ENCODE measurements at regions not wholly inside any gene's neighbourhood (a gene's known extent, or its start where the extent isn't known, plus 50 kb on each side); places are given as distances from the start of the nearest gene placed in this dataset.

- DNase-seq, result no peak
Measured at GRCh38 chr2:147501968-147502367, 342.9 kb upstream of the ACVR2A start.

GRCh38 chr2:147500819-147501395, 343.9 kb upstream of the ACVR2A start:
- no peak for DNase-seq

- DNase-seq, result no peak
Measured at GRCh38 chr2:147500229-147500628, 344.6 kb upstream of the ACVR2A start.

- no peak for DNase-seq
Measured at GRCh38 chr2:147499785-147500184, 345.0 kb upstream of the ACVR2A start.

GRCh38 chr2:147495734-147496133, 349.1 kb upstream of the ACVR2A start:
- no peak for DNase-seq

GRCh38 chr2:147492471-147492870, 352.4 kb upstream of the ACVR2A start:
- no peak for DNase-seq

GRCh38 chr2:147491506-147491905, 353.3 kb upstream of the ACVR2A start:
- no peak for DNase-seq

GRCh38 chr2:147490401-147491261, 354.2 kb upstream of the ACVR2A start:
- no peak for DNase-seq

GRCh38 chr2:147488472-147488871, 356.4 kb upstream of the ACVR2A start:
- no peak for DNase-seq

GRCh38 chr2:147487978-147488289, 356.9 kb upstream of the ACVR2A start:
- DNase-seq, result no peak

GRCh38 chr2:147487286-147487977, 357.4 kb upstream of the ACVR2A start:
- DNase-seq, result no peak

GRCh38 chr2:147485210-147485851, 359.5 kb upstream of the ACVR2A start:
- DNase-seq, result no peak

- DNase-seq, result no peak
Measured at GRCh38 chr2:147483911-147484310, 360.9 kb upstream of the ACVR2A start.

- DNase-seq, result no peak
Measured at GRCh38 chr2:147482916-147483669, 361.7 kb upstream of the ACVR2A start.

- no peak for DNase-seq
Measured at GRCh38 chr2:147482111-147482895, 362.5 kb upstream of the ACVR2A start.

- no peak for DNase-seq
Measured at GRCh38 chr2:147479358-147479757, 365.5 kb upstream of the ACVR2A start.

GRCh38 chr2:147473075-147473474, 371.8 kb upstream of the ACVR2A start:
- DNase-seq, result no peak

GRCh38 chr2:147471126-147471525, 373.7 kb upstream of the ACVR2A start:
- DNase-seq, result no peak

GRCh38 chr2:147469471-147469870, 375.4 kb upstream of the ACVR2A start:
- DNase-seq, result no peak

GRCh38 chr2:147468963-147469362, 375.9 kb upstream of the ACVR2A start:
- no peak for DNase-seq

GRCh38 chr2:147468349-147468748, 376.5 kb upstream of the ACVR2A start:
- no peak for DNase-seq

Data from skin of body (tissue), 1 donor.